NCI-H460 (cell line): ENCODE measurements at regions not wholly inside any gene's neighbourhood (a gene's known extent, or its start where the extent isn't known, plus 50 kb on each side); places are given as distances from the start of the nearest gene placed in this dataset.

ENCODE experiments used
- DNase-seq: peaks from one replicate; pipeline ENCODE4 v3.0.0-alpha.2; 2016; ENCODE audit warnings: low read depth; ENCODE audit errors: extremely low read depth

DNA sequence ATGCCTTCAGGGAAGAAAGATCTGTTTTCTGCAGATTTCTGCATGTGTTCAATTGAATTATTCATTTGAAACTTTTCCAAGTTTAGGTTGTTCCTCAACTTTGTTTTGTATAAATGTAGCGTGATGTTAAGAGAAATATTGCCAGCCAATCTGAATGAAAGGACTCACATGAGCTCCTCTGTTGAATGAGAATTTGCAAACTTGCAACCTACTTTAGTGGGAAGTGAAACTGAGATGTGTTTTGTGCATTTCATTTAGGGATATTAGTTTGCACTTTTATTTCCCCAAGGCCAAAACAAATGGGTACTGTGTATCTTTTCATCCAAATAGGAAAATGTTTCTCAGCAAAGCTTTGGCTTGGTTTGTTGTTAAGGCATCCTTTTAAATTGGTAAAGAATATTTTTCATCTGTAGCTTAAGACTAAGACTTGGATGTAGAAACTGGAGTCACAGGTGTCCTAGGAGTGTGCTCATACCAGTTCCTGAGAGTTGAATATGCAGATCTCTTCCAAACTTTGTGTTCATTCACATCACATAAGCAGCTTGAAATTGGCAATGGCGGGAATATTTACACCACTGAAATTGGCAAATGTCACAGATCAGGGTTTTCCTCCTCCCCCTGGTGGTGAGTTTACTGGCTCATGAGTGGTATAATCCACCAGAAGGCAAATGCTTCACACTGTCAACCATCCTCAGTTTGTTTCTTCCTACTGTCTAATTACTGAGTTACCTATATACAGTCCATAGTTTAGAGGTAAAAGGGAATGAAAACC, 193.6 kb upstream of the BANK1 start:
- no peak for DNase-seq

DNA sequence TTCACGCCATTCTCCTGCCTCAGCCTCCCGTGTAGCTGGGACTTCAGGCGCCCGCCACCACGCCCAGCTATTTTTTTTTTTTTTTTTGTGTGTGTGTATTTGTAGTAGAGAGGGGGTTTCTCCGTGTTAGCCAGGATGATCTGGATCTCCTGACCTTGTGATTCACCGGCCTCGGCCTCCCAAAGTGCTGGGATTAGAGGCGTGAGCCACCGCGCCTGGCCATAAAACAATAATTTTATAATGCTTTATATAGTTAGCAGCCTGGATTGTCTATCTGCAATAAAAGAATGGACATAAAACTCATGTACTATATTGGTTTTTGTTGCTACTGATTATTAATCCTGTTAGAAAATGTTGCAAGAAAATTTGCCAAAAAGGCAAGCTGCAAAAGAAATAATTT, 195.9 kb upstream of the BANK1 start:
- DNase-seq = no peak

DNA sequence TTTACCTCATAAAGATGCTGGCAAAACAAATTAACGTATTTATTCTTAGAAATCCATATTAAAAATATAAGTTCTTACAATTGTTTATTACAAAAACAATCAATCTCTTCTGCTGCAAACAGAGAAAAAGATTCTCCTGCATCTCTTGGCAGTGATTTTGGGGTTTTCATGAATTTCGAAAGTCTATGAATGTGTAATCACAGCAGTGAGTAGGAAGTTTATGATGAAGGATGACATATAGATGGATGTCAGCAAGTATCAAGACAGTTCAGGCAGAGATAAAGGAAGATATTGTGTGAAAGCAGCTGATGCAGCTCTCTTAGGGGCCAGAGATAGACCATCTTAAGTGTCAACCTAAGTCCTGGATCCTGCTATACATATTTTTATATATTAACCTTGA, 196.9 kb upstream of the BANK1 start:
- no peak for DNase-seq

DNA sequence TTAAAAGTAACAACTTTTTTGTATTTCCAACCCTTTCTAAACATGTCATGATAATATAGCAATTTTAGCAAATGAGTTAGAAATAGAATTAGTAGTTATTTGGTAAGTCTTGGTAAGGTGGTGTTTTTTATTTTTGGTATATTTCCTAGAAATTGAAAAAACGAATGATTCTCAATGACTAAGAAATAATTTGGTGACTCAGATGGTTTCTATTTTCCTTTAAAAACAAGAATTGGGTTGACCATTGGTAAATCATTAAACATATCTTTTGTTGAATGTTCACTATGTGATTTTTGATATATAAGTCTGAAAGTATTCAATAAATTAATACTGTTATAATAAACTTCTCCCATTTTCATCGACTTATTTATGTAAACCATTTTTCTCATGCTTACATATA, 206.2 kb upstream of the BANK1 start:
- DNase-seq = no peak

DNA sequence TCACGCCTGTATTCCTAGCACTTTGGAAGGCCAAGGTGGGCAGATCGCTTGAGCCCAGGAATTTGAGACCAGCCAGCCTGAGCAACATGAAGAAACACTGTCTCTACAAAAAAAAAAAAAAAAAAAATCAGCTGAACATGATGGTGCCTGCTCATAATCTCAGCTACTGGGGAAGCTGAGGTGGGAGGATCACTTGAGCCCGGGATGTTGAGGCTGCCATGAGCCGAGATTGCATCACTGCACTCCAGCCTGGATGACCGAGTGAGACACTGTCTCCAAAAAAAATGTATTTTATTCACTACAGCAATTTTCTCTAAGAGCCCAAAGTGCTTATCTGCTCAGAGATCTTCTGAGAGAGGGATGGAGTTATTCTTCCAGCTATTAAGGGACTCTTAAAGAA, 215.8 kb upstream of the PPP3CA start:
- no peak for DNase-seq

DNA sequence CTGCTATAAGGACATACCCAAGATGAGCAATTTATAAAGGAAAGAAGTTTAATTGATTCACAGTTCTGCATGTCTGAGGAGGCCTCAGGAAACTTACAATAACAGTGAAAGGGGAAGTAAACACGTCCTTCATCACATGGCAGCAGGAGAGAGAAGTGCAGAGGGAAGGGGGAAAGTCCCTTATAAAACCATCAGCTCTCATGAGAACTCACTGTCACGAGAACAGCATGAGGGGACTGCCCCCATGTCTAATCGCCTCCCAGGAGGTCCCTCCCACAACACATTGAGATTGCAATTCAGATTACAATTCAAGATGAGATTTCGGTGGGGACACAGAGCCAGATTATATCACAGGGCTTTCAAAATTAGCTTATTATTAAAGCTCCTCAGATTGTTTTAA, 209.5 kb upstream of the PPP3CA start:
- DNase-seq = no peak

DNA sequence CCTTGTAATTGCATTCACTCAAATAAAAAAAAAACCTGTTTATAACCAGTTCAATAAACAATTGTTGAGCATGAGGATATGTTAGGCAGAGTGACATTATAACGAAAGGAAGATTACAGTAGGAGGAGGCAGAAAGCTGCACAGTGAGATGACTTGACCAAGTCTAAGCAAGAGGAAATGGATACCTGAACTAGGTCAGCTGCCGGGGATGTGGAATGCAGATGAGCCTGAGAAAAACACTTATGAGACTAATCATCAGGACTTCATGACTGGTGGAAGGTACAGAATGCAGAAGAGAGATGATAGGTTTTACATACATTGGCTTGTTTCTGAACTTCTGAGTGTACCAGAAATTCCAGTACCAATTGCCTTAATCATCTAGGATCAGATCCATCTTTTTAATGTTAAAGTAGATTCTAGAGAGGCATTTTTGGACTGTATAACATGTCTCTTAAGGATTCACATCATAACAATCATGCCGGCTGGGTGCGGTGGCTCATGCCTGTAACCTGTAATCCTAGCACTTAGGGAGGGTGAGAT, 208.1 kb upstream of the PPP3CA start:
- no peak for DNase-seq

DNA sequence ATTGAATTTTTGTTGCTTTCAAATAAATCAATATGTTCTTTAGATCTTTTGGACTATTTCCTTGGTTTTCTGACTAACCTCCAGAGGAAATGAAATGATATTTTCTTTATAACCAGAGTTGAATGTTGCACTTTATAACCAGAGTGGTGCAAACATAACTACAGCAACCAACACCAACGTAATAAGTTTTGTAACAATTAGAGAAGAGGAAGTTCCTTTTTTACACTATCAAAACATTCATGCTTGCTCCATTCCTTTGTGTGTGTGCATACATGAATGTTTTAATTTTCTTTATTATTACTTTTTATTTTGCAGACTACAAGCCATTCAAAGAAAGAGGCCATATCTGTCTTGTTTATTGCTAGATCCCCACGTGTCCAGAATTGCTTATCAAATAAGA, 193.0 kb upstream of the PPP3CA start:
- DNase-seq = no peak

DNA sequence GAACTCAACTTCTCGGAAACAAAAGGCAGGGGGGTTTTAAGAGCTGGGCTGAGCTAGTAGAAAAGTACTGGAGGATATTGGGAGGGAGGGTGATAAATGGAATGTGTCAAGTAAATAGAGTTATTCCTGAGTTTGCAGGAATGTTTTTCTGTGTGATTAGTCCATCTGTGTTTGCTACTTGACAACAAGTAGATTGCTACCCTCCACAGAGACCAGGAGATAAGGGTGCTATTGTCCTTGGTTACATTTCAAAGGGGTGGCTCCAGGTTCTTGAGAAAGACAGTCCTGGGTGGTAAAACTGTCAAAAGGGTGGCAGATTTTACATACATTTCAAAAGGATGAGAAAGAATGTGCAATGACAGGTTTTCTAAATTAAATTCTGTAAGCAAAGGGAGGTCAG, 181.2 kb upstream of the PPP3CA start:
- DNase-seq = no peak

DNA sequence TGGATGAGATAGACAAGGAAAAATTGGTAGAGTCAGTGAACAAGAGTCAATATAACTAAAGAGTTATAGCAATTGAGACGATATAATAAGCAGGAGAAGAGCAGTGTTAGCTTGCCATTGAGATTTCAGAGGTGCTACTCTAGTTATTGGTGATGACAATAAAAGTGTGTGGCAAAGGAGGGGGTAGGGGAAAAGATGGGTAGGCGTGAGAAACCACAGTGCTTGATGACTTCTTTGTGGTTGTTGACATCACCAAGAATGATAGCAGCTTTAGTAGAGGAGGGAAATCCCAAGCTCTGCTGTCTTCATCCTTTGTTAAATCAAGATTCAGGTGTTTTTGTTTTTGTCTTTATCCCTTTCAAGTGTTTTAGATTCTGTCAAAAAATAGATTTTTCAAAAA, 179.9 kb upstream of the PPP3CA start:
- DNase-seq = no peak

DNA sequence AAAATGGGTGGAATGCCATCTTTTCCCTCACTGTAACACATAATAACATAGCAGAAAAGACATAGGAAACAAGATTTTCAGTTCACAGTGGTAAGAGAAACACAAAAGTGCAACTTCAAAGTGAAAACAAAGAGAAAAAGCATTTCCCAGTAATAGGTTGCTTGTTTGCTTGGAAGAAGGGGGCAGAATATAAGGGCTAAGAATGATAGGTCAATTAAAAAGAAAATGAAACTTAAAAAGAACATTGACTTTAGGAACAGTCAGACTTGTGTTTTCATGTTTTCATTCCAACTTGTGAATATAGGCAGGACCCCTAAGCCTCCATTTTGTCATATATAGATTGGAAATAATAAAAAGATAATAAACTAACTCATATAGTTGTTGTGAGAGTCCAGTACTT, 168.2 kb upstream of the PPP3CA start:
- DNase-seq = no peak

DNA sequence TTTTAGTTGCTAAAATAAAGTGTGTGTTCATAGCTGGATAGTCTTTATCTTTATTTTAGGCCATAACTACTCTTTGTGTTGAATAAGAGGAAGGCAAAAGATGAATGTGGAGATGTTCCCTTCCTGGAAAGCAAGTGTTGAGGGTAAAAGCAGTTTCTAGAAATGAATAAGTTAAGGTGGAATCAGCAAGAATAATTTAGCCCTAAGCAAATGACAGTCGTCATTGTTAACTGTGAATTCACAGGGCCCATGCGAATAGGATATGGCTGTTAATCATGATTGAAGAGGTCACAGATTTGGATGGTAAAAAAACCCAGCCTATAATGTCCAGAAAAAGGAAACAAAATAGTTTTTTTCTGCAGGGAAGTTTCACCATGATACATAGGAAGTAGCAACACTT, 167.8 kb upstream of the PPP3CA start:
- DNase-seq = no peak

DNA sequence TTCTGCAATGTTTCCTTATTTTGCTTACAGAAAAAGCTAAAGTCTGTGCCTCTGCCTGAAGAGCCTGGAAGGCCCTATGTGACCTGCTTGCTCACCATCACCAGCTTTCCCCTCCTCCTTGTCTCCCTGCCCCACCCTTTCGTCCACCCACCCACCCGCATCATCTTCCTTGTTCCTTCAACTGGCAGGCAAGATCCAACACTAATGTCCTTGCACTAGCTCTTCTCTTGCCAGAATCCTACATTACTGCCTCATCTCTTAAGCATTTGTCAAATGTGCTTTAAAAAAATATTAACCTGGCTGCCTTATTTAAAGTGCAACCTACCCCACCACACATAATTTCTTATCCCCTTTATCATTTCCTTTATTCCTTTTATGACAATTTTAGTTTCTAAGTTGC, 165.1 kb upstream of the PPP3CA start:
- no peak for DNase-seq

DNA sequence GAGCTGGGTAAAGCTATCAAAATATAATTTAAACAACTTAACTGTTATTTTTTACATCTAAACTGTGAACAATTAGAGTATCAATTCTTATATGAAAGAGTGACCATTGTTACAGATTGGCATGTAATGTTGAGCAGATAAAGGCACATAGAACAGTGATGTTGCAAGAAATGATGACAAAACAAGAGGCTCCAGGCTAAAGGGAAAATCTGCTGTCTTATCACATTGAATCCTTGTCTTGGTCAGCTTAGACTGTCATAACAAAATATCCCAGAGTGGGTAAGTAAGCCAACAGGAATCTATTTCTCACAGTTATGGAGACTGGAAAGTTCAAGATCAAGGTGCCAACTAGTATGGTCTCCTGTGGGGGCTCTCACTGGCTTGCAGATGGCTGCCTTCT, 154.1 kb upstream of the PPP3CA start:
- no peak for DNase-seq

DNA sequence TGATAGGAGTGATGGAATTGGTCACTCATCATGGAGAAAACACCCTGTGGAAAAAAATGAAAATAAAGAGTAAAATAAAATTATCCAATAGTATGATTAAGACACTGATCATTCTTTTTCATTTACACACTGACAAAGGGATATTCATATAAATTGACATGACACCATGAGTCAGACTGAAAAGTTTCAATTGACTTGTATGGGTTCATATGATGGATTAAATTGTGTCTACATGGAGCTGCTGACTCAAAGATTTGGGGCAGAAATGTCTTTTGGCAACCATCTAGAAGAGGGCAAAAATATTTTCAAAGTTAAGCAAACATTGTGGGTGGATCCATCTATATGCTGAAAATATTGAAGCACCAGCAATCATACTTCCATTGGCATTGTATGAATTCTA, 153.4 kb upstream of the PPP3CA start:
- DNase-seq = no peak

DNA sequence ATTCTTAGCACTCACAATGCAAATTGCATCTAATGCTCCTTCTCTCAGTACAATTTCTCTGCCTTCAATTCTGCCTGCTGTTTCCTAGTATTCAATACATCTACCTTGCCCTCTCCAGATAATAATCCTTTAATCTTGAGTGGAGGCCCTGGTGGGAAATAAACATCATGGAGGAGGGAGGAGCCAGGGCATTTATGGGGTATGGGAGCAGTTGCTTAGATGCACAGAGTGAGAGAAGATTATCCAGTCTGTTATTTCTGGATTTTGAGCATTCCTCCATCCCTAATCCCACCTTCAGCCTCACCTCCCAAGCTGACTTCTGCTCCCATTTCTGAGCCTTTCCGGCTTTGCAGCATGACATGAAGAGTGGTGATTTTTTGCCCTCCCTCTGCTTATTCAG, 127.9 kb upstream of the PPP3CA start:
- DNase-seq = no peak

DNA sequence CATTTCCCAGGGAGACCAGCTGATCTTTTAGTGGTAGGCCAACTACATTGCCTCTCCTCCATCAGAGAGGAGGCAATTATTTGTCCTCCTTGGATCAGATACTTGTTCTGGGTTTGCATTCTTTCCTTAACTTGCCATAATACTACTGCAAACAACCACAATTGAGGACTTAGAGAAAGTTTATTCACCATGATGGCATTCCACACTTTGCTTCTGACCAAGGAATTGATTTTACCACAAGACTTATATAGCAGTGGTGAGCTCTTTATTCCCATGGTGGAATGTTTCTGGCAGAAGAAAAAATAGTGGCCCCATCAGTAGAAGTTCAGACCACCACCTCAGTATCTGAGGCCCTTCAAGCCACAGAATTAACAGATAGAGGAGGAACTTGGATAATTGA, 123.9 kb upstream of the PPP3CA start:
- no peak for DNase-seq

DNA sequence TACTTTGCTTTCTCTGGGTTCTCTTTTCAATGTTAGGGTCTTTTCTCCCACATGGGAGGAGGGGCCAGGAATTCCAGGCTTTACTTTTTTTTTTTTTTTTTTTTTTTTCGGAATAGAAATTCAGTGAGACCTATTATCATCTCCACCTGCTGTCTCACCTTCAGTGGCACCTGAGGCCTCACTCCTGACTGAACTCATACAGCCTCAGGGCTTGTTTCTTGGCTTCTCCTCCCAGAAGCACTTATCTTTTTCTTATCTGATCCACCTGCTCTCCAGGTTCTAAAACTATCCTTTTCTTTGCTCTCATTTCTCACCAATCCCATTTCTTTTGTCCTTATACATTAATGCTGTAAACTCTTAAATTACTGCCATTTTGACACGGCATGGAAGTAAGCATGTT, 117.3 kb upstream of the PPP3CA start:
- DNase-seq = no peak

DNA sequence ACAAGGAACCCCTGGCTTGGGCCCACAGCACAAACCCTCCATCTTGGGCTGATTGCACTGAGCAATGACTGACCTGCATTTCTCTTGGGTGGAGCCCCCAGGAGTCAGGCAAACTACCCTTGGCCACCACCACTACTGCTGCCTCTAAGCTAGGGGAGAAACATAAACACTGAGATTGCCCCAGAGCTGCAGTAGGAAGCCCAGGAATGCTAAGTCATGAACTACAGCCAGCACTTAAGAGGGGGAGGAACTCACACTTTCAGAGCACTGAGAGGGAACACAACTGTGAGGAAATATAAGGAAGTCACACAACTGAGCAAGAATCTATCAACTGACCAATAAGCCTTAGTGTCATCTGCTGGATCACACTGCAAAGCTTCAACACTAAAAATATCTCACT, 111.6 kb upstream of the PPP3CA start:
- DNase-seq = no peak

DNA sequence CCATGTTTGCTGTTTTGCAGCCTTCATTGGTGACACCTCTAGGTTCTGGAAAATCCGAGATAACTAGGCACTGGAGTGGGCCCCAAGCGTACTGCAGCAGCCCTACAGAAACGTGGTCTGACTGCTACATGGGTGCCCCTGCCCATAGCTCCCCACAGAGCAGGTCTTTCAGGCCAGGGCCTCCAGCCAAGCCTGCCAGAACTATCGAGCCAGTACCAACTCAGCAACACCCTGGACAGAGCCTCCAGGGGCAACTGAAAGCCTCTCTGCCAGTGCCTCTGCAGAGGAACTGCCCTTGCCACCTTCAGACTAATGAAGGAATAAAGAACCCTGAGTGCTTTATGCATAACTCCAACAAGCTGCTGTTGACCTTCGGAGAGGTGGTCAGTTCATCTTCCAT, 111.1 kb upstream of the PPP3CA start:
- no peak for DNase-seq

DNA sequence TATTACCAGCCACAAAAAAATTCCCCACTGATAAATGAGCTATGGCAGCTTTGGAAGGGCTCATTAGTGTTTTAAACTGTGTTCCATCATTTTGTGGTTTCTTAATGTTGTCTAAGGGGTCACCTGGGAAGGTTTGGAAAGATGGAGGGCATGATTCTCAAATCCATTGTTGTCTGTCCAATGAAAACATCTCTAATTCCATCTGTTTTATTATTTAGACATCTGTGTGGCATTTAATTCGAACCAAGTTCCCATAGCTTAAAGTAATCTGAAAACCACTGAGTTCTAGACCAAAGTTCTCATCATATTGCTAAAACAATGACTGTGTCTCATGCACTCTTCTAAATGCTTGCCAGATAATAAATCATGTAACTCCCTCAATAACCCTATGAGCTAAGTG, 103.8 kb upstream of the PPP3CA start:
- no peak for DNase-seq

DNA sequence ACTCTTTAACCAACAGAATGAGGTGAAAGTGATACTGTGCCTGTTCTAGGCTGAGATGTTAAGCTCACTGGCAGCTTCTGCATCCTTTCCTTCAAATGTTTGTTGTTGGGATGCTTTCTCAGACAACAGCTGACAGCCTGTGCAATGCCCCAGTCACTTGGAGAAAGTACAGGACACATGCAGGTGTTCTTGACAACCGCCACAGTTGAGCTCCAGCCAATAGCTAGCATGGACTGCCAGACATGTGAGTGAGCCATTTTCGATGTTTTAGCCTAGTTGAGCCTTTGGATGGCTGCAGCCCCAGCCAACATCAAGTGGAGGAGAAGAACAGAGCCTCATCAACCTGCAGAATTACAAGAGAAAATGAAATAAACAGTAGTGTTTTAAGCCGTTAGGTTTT, 94.1 kb upstream of the PPP3CA start:
- DNase-seq = no peak

DNA sequence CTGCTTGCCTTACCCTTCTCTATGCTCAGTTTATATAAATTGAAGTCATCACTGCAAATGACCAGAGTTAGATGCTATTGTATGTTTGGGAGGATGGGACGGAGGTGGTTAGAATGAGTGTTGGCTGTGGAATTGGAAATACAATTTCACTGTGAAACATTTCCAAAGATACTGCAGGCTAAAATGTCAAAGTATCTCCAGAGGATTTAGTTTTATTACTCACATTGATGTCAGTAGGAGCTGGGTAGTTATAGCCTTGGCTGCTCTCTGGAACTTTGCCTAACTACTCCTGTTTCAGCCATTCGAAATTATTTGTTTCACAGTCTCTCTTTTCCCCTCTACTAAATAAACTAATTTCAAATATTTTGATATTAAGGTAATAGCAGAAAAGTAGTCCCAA, 92.6 kb upstream of the PPP3CA start:
- DNase-seq = no peak
